ENCODE measurements at regions not wholly inside any gene's neighbourhood (a gene's known extent, or its start where the extent isn't known, plus 50 kb on each side); places are given as distances from the start of the nearest gene placed in this dataset.
A peak's percentile ranks its signal among the peaks of the same experiment; 100 is the strongest.

- Histone ChIP-seq H3K27me3 (ENCODE audit: control insufficient read depth, insufficient read depth, low read length) (no peaks in the 10 kb centered on the region), H3K4me3 (ENCODE audit: low read depth, low read length) (no peak overlapping the region), H3K36me3 (ENCODE audit: control insufficient read depth, insufficient read depth, low read length) (no peaks in the 10 kb centered on the region)
- FAIRE-seq (no peak), DNase-seq (ENCODE audit: low read depth) (no peak)
- no peak for TF ChIP-seq CTCF (IDR thresholded peaks at IDR 0.05; ENCODE audit: insufficient read depth, low read length, severe bottlenecking)
Measured at GRCh38 chr14:26835979-26836570, 238.2 kb upstream of the NOVA1 start.

GRCh38 chr14:26839481-26839880 lies 241.6 kb upstream of the NOVA1 start:
- no peaks in the 10 kb centered on the region for H3K27me3 ChIP-seq (ENCODE audit: control insufficient read depth, insufficient read depth, low read length)
- DNase-seq (ENCODE audit: low read depth), result peak; percentile 26
- no peaks in the 10 kb centered on the region for H3K36me3 ChIP-seq (ENCODE audit: control insufficient read depth, insufficient read depth, low read length)
- H3K4me3 ChIP-seq (ENCODE audit: low read depth, low read length), result no peak overlapping the region
- no peak for TF ChIP-seq CTCF (IDR thresholded peaks at IDR 0.05; ENCODE audit: insufficient read depth, low read length, severe bottlenecking)
- no peak for FAIRE-seq

GRCh38 chr14:26841326-26841725 lies 243.5 kb upstream of the NOVA1 start:
- TF ChIP-seq CTCF (IDR thresholded peaks at IDR 0.05; ENCODE audit: insufficient read depth, low read length, severe bottlenecking), result no peak

GRCh38 chr14:26841920-26842741 lies 244.3 kb upstream of the NOVA1 start:
- Histone ChIP-seq H3K4me3 (ENCODE audit: low read depth, low read length) (no peak overlapping the region), H3K27me3 (ENCODE audit: control insufficient read depth, insufficient read depth, low read length) (no peaks in the 10 kb centered on the region), H3K36me3 (ENCODE audit: control insufficient read depth, insufficient read depth, low read length) (no peaks in the 10 kb centered on the region)
- no peak for TF ChIP-seq CTCF (IDR thresholded peaks at IDR 0.05; ENCODE audit: insufficient read depth, low read length, severe bottlenecking)
- DNase-seq (ENCODE audit: low read depth) (peak; percentile 98), FAIRE-seq (peak; percentile 58)

More at GRCh38 chr14:26841326-26841725, 243.5 kb upstream of the NOVA1 start:
- no peaks in the 10 kb centered on the region for H3K36me3 ChIP-seq (ENCODE audit: control insufficient read depth, insufficient read depth, low read length)
- no peaks in the 10 kb centered on the region for H3K27me3 ChIP-seq (ENCODE audit: control insufficient read depth, insufficient read depth, low read length)
- H3K4me3 ChIP-seq (ENCODE audit: low read depth, low read length), result no peak overlapping the region
- FAIRE-seq, result no peak
- DNase-seq (ENCODE audit: low read depth), result peak; percentile 44

GRCh38 chr14:26845151-26845818 lies 247.5 kb upstream of the NOVA1 start:
- no peaks in the 10 kb centered on the region for H3K36me3 ChIP-seq (ENCODE audit: control insufficient read depth, insufficient read depth, low read length)
- DNase-seq (ENCODE audit: low read depth), result no peak
- no peak for TF ChIP-seq CTCF (IDR thresholded peaks at IDR 0.05; ENCODE audit: insufficient read depth, low read length, severe bottlenecking)
- H3K4me3 ChIP-seq (ENCODE audit: low read depth, low read length), result no peak overlapping the region
- no peaks in the 10 kb centered on the region for H3K27me3 ChIP-seq (ENCODE audit: control insufficient read depth, insufficient read depth, low read length)
- FAIRE-seq, result no peak

All from bronchial epithelial cell (primary cell).